Tibial artery (tissue), 4 donors: ENCODE measurements at regions not wholly inside any gene's neighbourhood (a gene's known extent, or its start where the extent isn't known, plus 50 kb on each side); places are given as distances from the start of the nearest gene placed in this dataset.

ENCODE experiments used
- DNase-seq, 2 donors: peaks; one replicate each; pipeline ENCODE4 v3.0.0-alpha.2; 2019
- H3K27ac ChIP-seq, 2 donors: fragments of 200-600 bp; sonication (generic) in 1 of 2; 1 replicate in 1 of 2; 2 replicates in 1 of 2; pipeline ENCODE4 v1.5.1; 2018 to 2019; ENCODE audit warnings: mild to moderate bottlenecking in 1 of 2
- H3K27me3 ChIP-seq, 2 donors: fragments of 200-600 bp; sonication (generic) in 1 of 2; one replicate each; pipeline versions ENCODE4 v1.5.1 to v1.6.0; 2016 to 2019
- H3K36me3 ChIP-seq, 3 donors: fragments of 200-600 bp; sonication (generic) in 2 of 3; one replicate each; pipeline ENCODE4 v1.5.1; 2016 to 2019; ENCODE audit warnings: mild to moderate bottlenecking in 2 of 3
- H3K4me1 ChIP-seq, 4 donors: fragments of 200-600 bp; sonication (generic) in 2 of 4; 1 replicate in 3 of 4; 2 replicates in 1 of 4; pipeline ENCODE4 v1.5.1; 2016 to 2019
- H3K4me3 ChIP-seq, 2 donors: fragments of 200-600 bp; sonication (generic) in 1 of 2; 1 replicate in 1 of 2; 2 replicates in 1 of 2; pipeline ENCODE4 v1.5.1; 2018 to 2019; ENCODE audit warnings: mild to moderate bottlenecking in 2 of 2
- H3K9me3 ChIP-seq, 3 donors: fragments of 200-600 bp; sonication (generic) in 1 of 3; one replicate each; pipeline ENCODE4 v1.5.1; 2016 to 2019
- intact Hi-C: fragments of 100-400 bp; cut with DNase I; formaldehyde crosslinking; loops from one replicate; pipeline ENCODE4 v1.15.0; 2023; ENCODE audit warnings: low total_unique reads
- TF ChIP-seq, protein P1 (sequence below), 2 experiments: fragments of 200-600 bp in 1 of 2; fragments of 450-650 bp in 1 of 2; IDR thresholded peaks; one replicate each; pipeline ENCODE4 v1.5.1; 2017 to 2019; ENCODE audit warnings: antibody characterized with exemption in 2 of 2, mild to moderate bottlenecking in 1 of 2, moderate library complexity in 1 of 2

DNA sequence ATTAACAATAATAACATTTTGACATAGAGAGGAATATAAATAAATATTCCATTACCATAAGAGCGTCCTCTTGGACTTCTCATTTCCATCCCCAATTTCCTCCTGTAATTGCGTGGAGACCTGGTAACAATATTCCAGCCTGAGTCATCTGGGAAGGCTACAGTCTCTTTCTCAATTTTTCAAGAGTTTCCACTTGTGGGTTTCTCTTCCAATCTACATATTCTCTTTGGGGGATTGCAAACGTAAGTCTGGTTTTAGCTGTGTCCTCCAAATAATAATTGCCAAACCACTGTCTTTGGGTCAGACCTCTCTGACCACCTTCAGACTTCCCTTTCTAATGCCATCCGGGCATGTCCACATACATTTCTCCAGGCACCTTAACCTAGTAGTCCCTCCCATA, 124.5 kb upstream of the USP24 start:
- Histone ChIP-seq H3K36me3 (no peaks in the 10 kb centered on the region), H3K4me3 (no peak overlapping the region), H3K27me3 (no peaks in the 10 kb centered on the region), H3K9me3 (peaks cover 0 to 4% (median 3%) of the 10 kb centered on the region in 3 donors), H3K27ac (no peak overlapping the region), H3K4me1 (no peaks in the 10 kb centered on the region)
- intact Hi-C loops: no loop called here
- DNase-seq: no peak
- TF ChIP-seq, protein P1, sequence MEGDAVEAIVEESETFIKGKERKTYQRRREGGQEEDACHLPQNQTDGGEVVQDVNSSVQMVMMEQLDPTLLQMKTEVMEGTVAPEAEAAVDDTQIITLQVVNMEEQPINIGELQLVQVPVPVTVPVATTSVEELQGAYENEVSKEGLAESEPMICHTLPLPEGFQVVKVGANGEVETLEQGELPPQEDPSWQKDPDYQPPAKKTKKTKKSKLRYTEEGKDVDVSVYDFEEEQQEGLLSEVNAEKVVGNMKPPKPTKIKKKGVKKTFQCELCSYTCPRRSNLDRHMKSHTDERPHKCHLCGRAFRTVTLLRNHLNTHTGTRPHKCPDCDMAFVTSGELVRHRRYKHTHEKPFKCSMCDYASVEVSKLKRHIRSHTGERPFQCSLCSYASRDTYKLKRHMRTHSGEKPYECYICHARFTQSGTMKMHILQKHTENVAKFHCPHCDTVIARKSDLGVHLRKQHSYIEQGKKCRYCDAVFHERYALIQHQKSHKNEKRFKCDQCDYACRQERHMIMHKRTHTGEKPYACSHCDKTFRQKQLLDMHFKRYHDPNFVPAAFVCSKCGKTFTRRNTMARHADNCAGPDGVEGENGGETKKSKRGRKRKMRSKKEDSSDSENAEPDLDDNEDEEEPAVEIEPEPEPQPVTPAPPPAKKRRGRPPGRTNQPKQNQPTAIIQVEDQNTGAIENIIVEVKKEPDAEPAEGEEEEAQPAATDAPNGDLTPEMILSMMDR (IDR thresholded peaks at IDR 0.05): no peak

DNA sequence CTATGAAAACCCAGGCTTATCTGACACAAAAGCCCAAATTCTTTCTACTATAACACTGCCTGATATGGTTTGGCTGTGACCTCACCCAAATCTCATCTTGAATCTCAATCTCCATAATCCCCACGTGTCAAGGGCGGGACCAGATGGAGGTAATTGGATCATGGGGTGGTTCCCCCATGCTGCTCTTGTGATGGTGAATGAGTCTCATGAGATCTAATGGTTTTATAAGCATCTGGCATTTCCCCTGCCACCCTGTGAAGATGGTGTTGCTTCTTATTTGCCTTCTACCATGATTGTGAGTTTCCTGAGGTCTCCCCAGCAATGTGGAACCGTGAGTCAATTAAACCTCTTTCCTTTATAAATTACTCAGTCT, 123.3 kb upstream of the USP24 start:
- Histone ChIP-seq H3K4me1 (no peaks in the 10 kb centered on the region), H3K9me3 (peaks cover 0 to 4% (median 3%) of the 10 kb centered on the region in 3 donors), H3K36me3 (no peaks in the 10 kb centered on the region), H3K4me3 (no peak overlapping the region), H3K27me3 (no peaks in the 10 kb centered on the region), H3K27ac (no peak overlapping the region)
- TF ChIP-seq, protein P1 (IDR thresholded peaks at IDR 0.05): no peak
- DNase-seq: no peak
- intact Hi-C loops: no loop called here

DNA sequence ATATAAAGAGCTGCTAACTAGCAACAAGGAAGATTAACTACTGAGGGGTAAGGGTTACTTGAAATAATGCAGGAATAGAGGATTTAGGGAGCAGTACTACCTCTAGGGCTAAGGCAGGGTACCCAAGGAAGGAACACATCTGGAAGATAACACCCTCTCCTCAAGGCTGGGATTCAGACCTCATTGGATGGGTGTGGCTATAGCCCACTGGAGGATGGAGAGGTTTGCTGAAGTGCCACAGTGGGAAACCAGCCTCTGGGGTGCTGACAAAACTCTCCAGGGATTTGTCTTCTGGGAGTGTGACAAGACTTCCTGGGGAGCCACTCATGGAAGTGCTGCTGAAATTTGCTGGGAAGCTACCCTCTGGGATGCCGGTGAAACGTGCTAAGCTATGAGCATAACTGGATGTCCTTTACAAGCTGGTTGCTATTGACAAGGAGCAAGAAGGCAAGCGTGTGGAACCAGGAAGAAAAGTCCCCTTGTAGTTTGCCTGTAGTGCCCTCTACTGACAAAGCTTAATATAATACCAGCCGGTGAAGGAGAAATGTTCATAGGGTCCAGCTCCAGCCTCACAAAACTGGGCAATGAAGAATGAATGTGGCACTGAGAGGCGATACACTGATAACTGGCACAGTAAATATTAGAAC, 122.8 kb upstream of the USP24 start:
- H3K9me3 ChIP-seq: peaks cover 0 to 4% (median 3%) of the 10 kb centered on the region in 3 donors
- H3K4me3 ChIP-seq: no peak overlapping the region
- no peaks in the 10 kb centered on the region for H3K27me3 ChIP-seq
- H3K4me1 ChIP-seq: no peaks in the 10 kb centered on the region
- no peak overlapping the region for H3K27ac ChIP-seq
- no peaks in the 10 kb centered on the region for H3K36me3 ChIP-seq
- TF ChIP-seq, protein P1 (IDR thresholded peaks at IDR 0.05): peak; percentile 12 to 14
- no peak for DNase-seq
- intact Hi-C loops: no loop called here

DNA sequence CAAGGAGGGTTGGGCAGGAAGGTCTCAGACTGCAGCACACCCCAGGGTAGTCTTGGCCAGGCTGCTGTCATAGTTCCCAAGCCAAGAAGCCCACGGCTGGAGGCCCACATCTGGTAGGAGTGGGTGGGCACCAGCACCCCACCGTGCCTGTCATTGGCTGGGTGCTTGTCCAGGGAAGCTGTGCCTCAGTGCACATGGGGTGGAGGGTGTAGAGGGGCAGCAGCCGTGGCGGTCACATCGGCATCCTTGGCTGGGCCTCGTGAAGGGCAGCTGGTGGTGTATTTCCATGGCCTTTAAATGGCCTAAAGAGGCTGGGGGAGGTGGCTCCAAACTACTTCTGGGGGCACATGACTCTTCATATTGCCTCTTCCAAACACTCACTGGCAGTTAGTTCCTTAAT, 119.6 kb upstream of the USP24 start:
- Histone ChIP-seq H3K4me3 (no peak overlapping the region), H3K27me3 (no peaks in the 10 kb centered on the region), H3K9me3 (peaks cover 0 to 2% (median 0%) of the 10 kb centered on the region in 3 donors), H3K36me3 (no peaks in the 10 kb centered on the region), H3K4me1 (no peaks in the 10 kb centered on the region), H3K27ac (no peak overlapping the region)
- intact Hi-C loops: no loop called here
- no peak for DNase-seq
- TF ChIP-seq, protein P1 (IDR thresholded peaks at IDR 0.05): no peak

DNA sequence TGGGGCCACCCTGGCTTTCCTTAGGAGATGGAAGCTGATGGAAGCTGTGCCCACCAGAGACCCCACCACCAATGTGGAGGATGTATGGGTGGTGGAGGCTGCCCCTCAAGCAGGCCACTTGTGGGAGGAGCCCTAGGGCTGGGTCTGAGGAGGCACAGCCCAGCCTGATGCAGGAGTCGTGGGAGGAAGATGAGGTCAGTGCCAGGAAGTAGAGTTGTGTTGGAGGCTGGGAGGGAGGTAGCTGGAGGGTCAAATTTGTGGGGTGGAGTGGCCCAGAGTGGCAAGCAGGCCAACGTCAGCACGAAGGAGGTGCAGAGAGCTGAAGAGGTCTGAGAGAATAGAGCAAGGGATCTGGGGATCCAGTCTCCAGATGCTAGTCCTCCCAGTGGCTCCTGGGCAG, 119.0 kb upstream of the USP24 start:
- intact Hi-C loops: no loop called here
- no peak overlapping the region for H3K27ac ChIP-seq
- no peak for DNase-seq
- H3K4me1 ChIP-seq: no peaks in the 10 kb centered on the region
- TF ChIP-seq, protein P1 (IDR thresholded peaks at IDR 0.05): no peak
- H3K27me3 ChIP-seq: no peaks in the 10 kb centered on the region
- no peaks in the 10 kb centered on the region for H3K36me3 ChIP-seq
- no peaks in the 10 kb centered on the region for H3K9me3 ChIP-seq
- H3K4me3 ChIP-seq: no peak overlapping the region

DNA sequence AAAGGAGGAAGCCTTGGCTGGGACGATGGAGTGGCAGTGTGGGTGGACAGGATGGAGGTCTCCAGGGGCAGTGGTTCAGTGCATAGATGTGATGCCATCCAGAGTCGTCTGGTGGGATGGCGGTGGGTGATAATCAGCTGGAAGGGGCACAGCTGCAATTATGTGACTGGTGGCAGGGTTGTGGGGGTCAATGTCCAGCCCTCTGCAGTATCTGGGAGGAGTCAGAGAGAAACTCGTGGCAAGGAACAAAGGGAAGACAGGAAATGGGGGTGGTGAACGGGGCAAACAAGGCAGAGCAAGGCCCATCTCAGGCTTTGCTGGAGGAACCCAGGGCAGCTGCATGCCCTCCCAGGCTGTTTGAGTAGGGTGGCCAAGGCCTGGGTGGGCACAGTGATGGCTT, 118.3 kb upstream of the USP24 start:
- Histone ChIP-seq H3K36me3 (no peaks in the 10 kb centered on the region), H3K9me3 (no peaks in the 10 kb centered on the region), H3K4me3 (no peak overlapping the region), H3K27me3 (no peaks in the 10 kb centered on the region), H3K27ac (no peak overlapping the region), H3K4me1 (no peaks in the 10 kb centered on the region)
- TF ChIP-seq, protein P1 (IDR thresholded peaks at IDR 0.05): no peak
- DNase-seq: no peak
- intact Hi-C loops: no loop called here
